Activated T-helper 17 cell treated with anti-CD3 and anti-CD28 coated beads, Interleukin-2, amount 50 U/mL, for 72 hours (primary cell): ENCODE measurements at regions not wholly inside any gene's neighbourhood (a gene's known extent, or its start where the extent isn't known, plus 50 kb on each side); places are given as distances from the start of the nearest gene placed in this dataset.
"Not testable (repeated sequence)": the region's sequence is repeated elsewhere in the genome, so short reads cannot be mapped to it uniquely, and the experiment has no call there.

Experiments
- ATAC-seq: fragments of 150-1000 bp; cut with Tn5 transposase; replicated peaks from 2 replicates; pipeline ENCODE4 v1.10.0; 2021; ENCODE audit warnings: mild to moderate bottlenecking, moderate library complexity
- H3K27ac Mint-ChIP-seq: one replicate; pipeline ENCODE4 v1.8.0; 2022; ENCODE audit warnings: mixed read lengths
- H3K27me3 Mint-ChIP-seq: one replicate; pipeline ENCODE4 v1.8.0; 2022; ENCODE audit warnings: mixed read lengths
- H3K36me3 Mint-ChIP-seq: one replicate; pipeline ENCODE4 v1.8.0; 2022; ENCODE audit warnings: low read depth, mild to moderate bottlenecking, mixed read lengths
- H3K4me1 Mint-ChIP-seq: one replicate; pipeline ENCODE4 v1.8.0; 2022; ENCODE audit warnings: mixed read lengths
- H3K4me3 Mint-ChIP-seq: one replicate; pipeline ENCODE4 v1.8.0; 2022; ENCODE audit warnings: mild to moderate bottlenecking, mixed read lengths
- H3K9me3 Mint-ChIP-seq: one replicate; pipeline ENCODE4 v1.8.0; 2022; ENCODE audit warnings: mixed read lengths

- no peak overlapping the region for H3K4me3 Mint-ChIP-seq
- H3K27me3 Mint-ChIP-seq, result peaks cover 17% of the 10 kb centered on the region
- no peaks in the 10 kb centered on the region for H3K9me3 Mint-ChIP-seq
Measured at GRCh38 chr15:75100679-75101078, 77.3 kb downstream of the PPCDC start.

GRCh38 chr15:75104804-75105557 lies 81.6 kb downstream of the PPCDC start:
- no peaks in the 10 kb centered on the region for H3K9me3 Mint-ChIP-seq
- peaks cover 6% of the 10 kb centered on the region for H3K36me3 Mint-ChIP-seq
- peaks cover 4% of the 10 kb centered on the region for H3K27me3 Mint-ChIP-seq
- peak overlapping the region; percentile 20 for H3K4me3 Mint-ChIP-seq
- H3K27ac Mint-ChIP-seq, result peak overlapping the region; percentile 72
- H3K4me1 Mint-ChIP-seq, result peaks cover 29% of the 10 kb centered on the region
- peak; percentile 76 for ATAC-seq

More at GRCh38 chr15:75100679-75101078, 77.3 kb downstream of the PPCDC start:
- ATAC-seq, result no peak
- Mint-ChIP-seq H3K4me1 (peaks cover 11% of the 10 kb centered on the region), H3K36me3 (peaks cover 6% of the 10 kb centered on the region), H3K27ac (no peak overlapping the region)

- Mint-ChIP-seq H3K36me3 (peaks cover 6% of the 10 kb centered on the region), H3K9me3 (peaks cover under 1% of the 10 kb centered on the region), H3K4me1 (peaks cover 29% of the 10 kb centered on the region), H3K4me3 (peak overlapping the region; percentile 25), H3K27me3 (peaks cover 8% of the 10 kb centered on the region), H3K27ac (no peak overlapping the region)
- no peak for ATAC-seq
Measured at GRCh38 chr15:75107516-75107907, 84.1 kb downstream of the PPCDC start.

- peak; percentile 83 for ATAC-seq
- H3K36me3 Mint-ChIP-seq, result peaks cover 6% of the 10 kb centered on the region
- H3K4me3 Mint-ChIP-seq, result peak overlapping the region; percentile 25
- no peak overlapping the region for H3K27ac Mint-ChIP-seq
- peaks cover 7% of the 10 kb centered on the region for H3K9me3 Mint-ChIP-seq
- peaks cover 28% of the 10 kb centered on the region for H3K4me1 Mint-ChIP-seq
- H3K27me3 Mint-ChIP-seq, result peaks cover 6% of the 10 kb centered on the region
Measured at GRCh38 chr15:75107908-75108838, 84.8 kb downstream of the PPCDC start.

- Mint-ChIP-seq H3K36me3 (peaks cover 6% of the 10 kb centered on the region), H3K4me1 (peaks cover 25% of the 10 kb centered on the region), H3K4me3 (peak overlapping the region; percentile 25), H3K27me3 (peaks cover 7% of the 10 kb centered on the region), H3K9me3 (peaks cover 8% of the 10 kb centered on the region), H3K27ac (no peak overlapping the region)
- no peak for ATAC-seq
Measured at GRCh38 chr15:75109021-75109735, 85.8 kb downstream of the PPCDC start.

- no peak overlapping the region for H3K4me3 Mint-ChIP-seq
- H3K27me3 Mint-ChIP-seq, result peaks cover 7% of the 10 kb centered on the region
- no peak for ATAC-seq
- peaks cover 24% of the 10 kb centered on the region for H3K4me1 Mint-ChIP-seq
- H3K9me3 Mint-ChIP-seq, result peaks cover 8% of the 10 kb centered on the region
- peaks cover 4% of the 10 kb centered on the region for H3K36me3 Mint-ChIP-seq
- H3K27ac Mint-ChIP-seq, result no peak overlapping the region
Measured at GRCh38 chr15:75109736-75110130, 86.3 kb downstream of the PPCDC start.

GRCh38 chr15:75112278-75112847 lies 89.0 kb downstream of the PPCDC start:
- peaks cover 7% of the 10 kb centered on the region for H3K27me3 Mint-ChIP-seq
- peaks cover 8% of the 10 kb centered on the region for H3K9me3 Mint-ChIP-seq
- H3K4me3 Mint-ChIP-seq, result no peak overlapping the region
- no peak for ATAC-seq
- H3K27ac Mint-ChIP-seq, result no peak overlapping the region
- peaks cover 18% of the 10 kb centered on the region for H3K4me1 Mint-ChIP-seq
- no peaks in the 10 kb centered on the region for H3K36me3 Mint-ChIP-seq

GRCh38 chr15:75112848-75113492 lies 88.7 kb upstream of the C15orf39 start:
- no peak overlapping the region for H3K27ac Mint-ChIP-seq
- H3K4me3 Mint-ChIP-seq, result no peak overlapping the region
- peaks cover 7% of the 10 kb centered on the region for H3K27me3 Mint-ChIP-seq
- ATAC-seq, result no peak
- no peaks in the 10 kb centered on the region for H3K36me3 Mint-ChIP-seq
- H3K9me3 Mint-ChIP-seq, result peaks cover 8% of the 10 kb centered on the region
- H3K4me1 Mint-ChIP-seq, result peaks cover 16% of the 10 kb centered on the region

GRCh38 chr15:75114327-75114726 lies 87.4 kb upstream of the C15orf39 start:
- Mint-ChIP-seq H3K4me1 (peaks cover 4% of the 10 kb centered on the region), H3K27me3 (peaks cover 7% of the 10 kb centered on the region), H3K9me3 (peaks cover 8% of the 10 kb centered on the region), H3K36me3 (no peaks in the 10 kb centered on the region), H3K4me3 (no peak overlapping the region), H3K27ac (no peak overlapping the region)
- peak; percentile 85 for ATAC-seq

GRCh38 chr15:75114796-75115195 lies 86.9 kb upstream of the C15orf39 start:
- ATAC-seq, result peak; percentile 12

GRCh38 chr15:75115411-75115913 lies 86.2 kb upstream of the C15orf39 start:
- H3K9me3 Mint-ChIP-seq, H3K27me3 Mint-ChIP-seq, H3K36me3 Mint-ChIP-seq, ATAC-seq, H3K4me3 Mint-ChIP-seq, H3K4me1 Mint-ChIP-seq, H3K27ac Mint-ChIP-seq: not testable (repeated sequence)

More at GRCh38 chr15:75114796-75115195, 86.9 kb upstream of the C15orf39 start:
- H3K9me3 Mint-ChIP-seq, result peaks cover 8% of the 10 kb centered on the region
- H3K27me3 Mint-ChIP-seq, result peaks cover 7% of the 10 kb centered on the region
- no peaks in the 10 kb centered on the region for H3K4me1 Mint-ChIP-seq
- no peak overlapping the region for H3K27ac Mint-ChIP-seq
- H3K36me3 Mint-ChIP-seq, result no peaks in the 10 kb centered on the region
- no peak overlapping the region for H3K4me3 Mint-ChIP-seq

- not testable (repeated sequence) for ATAC-seq, H3K4me3 Mint-ChIP-seq, H3K36me3 Mint-ChIP-seq, H3K27me3 Mint-ChIP-seq, H3K27ac Mint-ChIP-seq, H3K4me1 Mint-ChIP-seq, H3K9me3 Mint-ChIP-seq
Measured at GRCh38 chr15:75116143-75116542, 85.5 kb upstream of the C15orf39 start.

GRCh38 chr15:75117993-75118392 lies 83.7 kb upstream of the C15orf39 start:
- H3K4me3 Mint-ChIP-seq, result no peak overlapping the region
- peaks cover 3% of the 10 kb centered on the region for H3K9me3 Mint-ChIP-seq
- peaks cover 4% of the 10 kb centered on the region for H3K27me3 Mint-ChIP-seq
- ATAC-seq, result no peak
- H3K4me1 Mint-ChIP-seq, result no peaks in the 10 kb centered on the region
- no peaks in the 10 kb centered on the region for H3K36me3 Mint-ChIP-seq
- no peak overlapping the region for H3K27ac Mint-ChIP-seq
